CD14-positive monocyte (primary cell): ENCODE measurements at regions not wholly inside any gene's neighbourhood (a gene's known extent, or its start where the extent isn't known, plus 50 kb on each side); places are given as distances from the start of the nearest gene placed in this dataset.

Experiments used
- DNase-seq, 3 donors: peaks; one replicate each; pipeline ENCODE4 v3.0.0-alpha.2; 2011 to 2022
- H2AFZ ChIP-seq: 2 replicates; pipeline ENCODE4 v1.6.0; 2012; ENCODE audit warnings: mild to moderate bottlenecking, low read depth, low read length, inconsistent platforms; ENCODE audit not compliant: insufficient read depth, poor library complexity, severe bottlenecking
- H3K27ac ChIP-seq, 2 donors: 1 replicate in 1 of 2; 2 replicates in 1 of 2; pipeline ENCODE4 v1.5.1; 2012 to 2013; ENCODE audit warnings: low read length in 2 of 2, control low read depth in 1 of 2, inconsistent platforms in 1 of 2, low read depth in 1 of 2, mild to moderate bottlenecking in 1 of 2
- H3K27me3 ChIP-seq, 2 donors: one replicate each; pipeline versions ENCODE4 v1.6.0 to v1.6.1; 2011 to 2013; ENCODE audit warnings: low read length in 2 of 2; ENCODE audit not compliant: control insufficient read depth in 2 of 2, insufficient read depth in 2 of 2
- H3K36me3 ChIP-seq, 2 donors: replicated peaks in 1 of 2; 1 replicate in 1 of 2; 2 replicates in 1 of 2; pipeline versions ENCODE4 v1.5.1 to v1.6.1; 2012 to 2013; ENCODE audit warnings: low read length in 2 of 2, control low read depth in 1 of 2, inconsistent platforms in 1 of 2, mild to moderate bottlenecking in 1 of 2; ENCODE audit not compliant: insufficient read depth in 2 of 2, control insufficient read depth in 1 of 2
- H3K4me1 ChIP-seq, 2 donors: 1 replicate in 1 of 2; 2 replicates in 1 of 2; pipeline versions ENCODE4 v1.5.1 to v1.6.1; 2012 to 2013; ENCODE audit warnings: low read length in 2 of 2, control low read depth in 1 of 2, inconsistent platforms in 1 of 2, mild to moderate bottlenecking in 1 of 2, moderate library complexity in 1 of 2; ENCODE audit not compliant: insufficient read depth in 2 of 2, control insufficient read depth in 1 of 2
- H3K4me2 ChIP-seq: replicated peaks from 2 replicates; pipeline ENCODE3; 2012; ENCODE audit warnings: low read length, moderate library complexity, mild to moderate bottlenecking; ENCODE audit not compliant: poor library complexity, severe bottlenecking; ENCODE audit errors: extremely low read depth
- H3K4me3 ChIP-seq, 3 experiments: fragments of 200-600 bp in 1 of 3; sonication (generic) in 1 of 3; replicated peaks in 1 of 3; 1 replicate in 2 of 3; 2 replicates in 1 of 3; pipeline ENCODE4 v1.5.1; 2011 to 2013; ENCODE audit warnings: low read length in 3 of 3, mild to moderate bottlenecking in 3 of 3, control low read depth in 2 of 3, low read depth in 2 of 3, inconsistent platforms in 1 of 3, moderate library complexity in 1 of 3
- H3K79me2 ChIP-seq: 2 replicates; pipeline ENCODE4 v1.6.0; 2012; ENCODE audit warnings: mild to moderate bottlenecking, control low read depth, inconsistent platforms, low read length, moderate library complexity; ENCODE audit not compliant: insufficient read depth
- H3K9ac ChIP-seq: 2 replicates; pipeline ENCODE4 v1.6.0; 2017; ENCODE audit warnings: low read length, mild to moderate bottlenecking; ENCODE audit not compliant: insufficient read depth, poor library complexity, severe bottlenecking
- H3K9me3 ChIP-seq, 2 donors: replicated peaks in 1 of 2; 1 replicate in 1 of 2; 2 replicates in 1 of 2; pipeline versions ENCODE4 v1.5.1 to v1.6.1; 2012 to 2013; ENCODE audit warnings: low read length in 2 of 2, control low read depth in 1 of 2; ENCODE audit not compliant: control insufficient read depth in 1 of 2, insufficient read depth in 1 of 2
- H4K20me1 ChIP-seq: 2 replicates; pipeline ENCODE4 v1.6.0; 2012; ENCODE audit warnings: mild to moderate bottlenecking, low read length, control low read depth, moderate library complexity; ENCODE audit not compliant: insufficient read depth
- H3K27ac Mint-ChIP-seq, 7 donors: one replicate each; pipeline ENCODE4 v1.8.0; 2020; ENCODE audit warnings: mild to moderate bottlenecking in 7 of 7, mixed read lengths in 7 of 7, moderate library complexity in 6 of 7, inconsistent platforms in 2 of 7
- H3K27me3 Mint-ChIP-seq, 3 donors: one replicate each; pipeline ENCODE4 v1.8.0; 2021 to 2022; ENCODE audit warnings: low read depth in 3 of 3, mild to moderate bottlenecking in 3 of 3, mixed read lengths in 3 of 3, moderate library complexity in 3 of 3, inconsistent platforms in 1 of 3
- H3K36me3 Mint-ChIP-seq, 2 donors: one replicate each; pipeline ENCODE4 v1.8.0; 2020; ENCODE audit warnings: mixed read lengths in 2 of 2, inconsistent platforms in 1 of 2, mild to moderate bottlenecking in 1 of 2
- H3K4me1 Mint-ChIP-seq: one replicate; pipeline ENCODE4 v1.8.0; 2020; ENCODE audit warnings: mild to moderate bottlenecking, mixed read lengths
- H3K4me3 Mint-ChIP-seq, 2 donors: one replicate each; pipeline ENCODE4 v1.8.0; 2020; ENCODE audit warnings: mild to moderate bottlenecking in 2 of 2, mixed read lengths in 2 of 2, moderate library complexity in 1 of 2
- H3K9me3 Mint-ChIP-seq, 7 donors: one replicate each; pipeline ENCODE4 v1.8.0; 2020 to 2022; ENCODE audit warnings: mixed read lengths in 7 of 7, mild to moderate bottlenecking in 6 of 7, moderate library complexity in 6 of 7, inconsistent platforms in 2 of 7
- WGBS: methylation state at CpG from one replicate; pipeline ENCODE4 v1.1.5; 2013; ENCODE audit warnings: missing lambda C conversion rate; ENCODE audit not compliant: insufficient coverage; 5-methylcytosine and 5-hydroxymethylcytosine counted together
- intact Hi-C, 2 donors: fragments of 100-400 bp; cut with micrococcal nuclease; formaldehyde crosslinking; loops; one replicate each; pipeline versions ENCODE4 v1.15.0 to v1.15.1; 2023
- TF ChIP-seq, protein P1 (sequence below): fragments of 200-600 bp; IDR thresholded peaks from one replicate; pipeline ENCODE4 v1.8.0; 2022; ENCODE audit warnings: antibody characterized with exemption, mild to moderate bottlenecking

DNA sequence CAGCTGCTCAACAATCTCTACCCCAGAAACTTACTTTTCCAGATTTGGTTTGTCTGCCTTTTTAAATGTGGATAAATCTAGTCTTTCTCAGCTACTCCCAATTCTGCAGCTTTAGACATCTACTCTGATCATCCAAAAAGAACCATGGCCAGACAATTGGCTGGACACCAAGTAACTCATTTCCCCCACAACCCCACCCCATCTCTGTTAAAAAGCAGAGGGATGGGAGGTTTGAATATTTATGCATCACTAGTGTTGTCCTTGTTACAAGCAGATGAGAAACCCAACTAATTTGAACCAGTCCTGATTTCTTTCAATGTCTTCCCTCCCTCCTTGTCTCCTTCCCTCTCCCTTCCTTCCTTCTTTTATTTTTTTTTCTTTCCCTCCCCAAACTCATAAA lies 391.9 kb downstream of the GALC start:
- no peak overlapping the region for H2AFZ ChIP-seq
- no peak overlapping the region for H3K4me2 ChIP-seq
- Mint-ChIP-seq H3K36me3 (no peaks in the 10 kb centered on the region), H3K27me3 (no peaks in the 10 kb centered on the region), H3K4me1 (no peaks in the 10 kb centered on the region), H3K9me3 (peaks cover 6 to 17% (median 10%) of the 10 kb centered on the region in 7 donors), H3K27ac (no peak overlapping the region), H3K4me3 (no peak overlapping the region)
- no peak overlapping the region for H3K27ac ChIP-seq
- H3K4me3 ChIP-seq: no peak overlapping the region
- H4K20me1 ChIP-seq: no peaks in the 10 kb centered on the region
- H3K36me3 ChIP-seq: no peaks in the 10 kb centered on the region
- intact Hi-C loops: no loop called here
- no peak for DNase-seq
- no peaks in the 10 kb centered on the region for H3K79me2 ChIP-seq
- H3K9ac ChIP-seq: no peak overlapping the region
- TF ChIP-seq, protein P1, sequence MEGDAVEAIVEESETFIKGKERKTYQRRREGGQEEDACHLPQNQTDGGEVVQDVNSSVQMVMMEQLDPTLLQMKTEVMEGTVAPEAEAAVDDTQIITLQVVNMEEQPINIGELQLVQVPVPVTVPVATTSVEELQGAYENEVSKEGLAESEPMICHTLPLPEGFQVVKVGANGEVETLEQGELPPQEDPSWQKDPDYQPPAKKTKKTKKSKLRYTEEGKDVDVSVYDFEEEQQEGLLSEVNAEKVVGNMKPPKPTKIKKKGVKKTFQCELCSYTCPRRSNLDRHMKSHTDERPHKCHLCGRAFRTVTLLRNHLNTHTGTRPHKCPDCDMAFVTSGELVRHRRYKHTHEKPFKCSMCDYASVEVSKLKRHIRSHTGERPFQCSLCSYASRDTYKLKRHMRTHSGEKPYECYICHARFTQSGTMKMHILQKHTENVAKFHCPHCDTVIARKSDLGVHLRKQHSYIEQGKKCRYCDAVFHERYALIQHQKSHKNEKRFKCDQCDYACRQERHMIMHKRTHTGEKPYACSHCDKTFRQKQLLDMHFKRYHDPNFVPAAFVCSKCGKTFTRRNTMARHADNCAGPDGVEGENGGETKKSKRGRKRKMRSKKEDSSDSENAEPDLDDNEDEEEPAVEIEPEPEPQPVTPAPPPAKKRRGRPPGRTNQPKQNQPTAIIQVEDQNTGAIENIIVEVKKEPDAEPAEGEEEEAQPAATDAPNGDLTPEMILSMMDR: no peak
- no peaks in the 10 kb centered on the region for H3K27me3 ChIP-seq
- no peaks in the 10 kb centered on the region for H3K4me1 ChIP-seq
- peaks cover 12% of the 10 kb centered on the region in 2 donors for H3K9me3 ChIP-seq

DNA sequence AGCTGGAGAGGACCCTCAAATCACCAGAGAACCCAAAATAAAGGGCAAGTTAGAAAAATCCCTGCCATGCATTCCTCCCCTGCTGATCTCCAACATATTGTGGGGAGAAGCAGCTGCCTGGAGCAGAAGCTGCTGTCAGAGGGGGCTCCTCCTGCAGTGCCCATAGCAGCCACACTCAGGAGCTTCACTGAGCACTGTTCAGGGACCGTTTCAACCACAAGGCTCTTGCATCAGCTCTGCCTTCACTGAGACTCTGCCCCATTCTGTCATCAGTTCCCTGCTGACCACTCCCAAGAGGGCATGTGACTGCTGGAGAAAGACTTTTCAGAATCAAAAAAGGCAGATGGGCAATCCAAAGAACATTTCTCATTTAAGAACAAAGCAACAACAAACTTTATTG lies 392.7 kb downstream of the GALC start:
- H3K36me3 Mint-ChIP-seq: no peaks in the 10 kb centered on the region
- H3K79me2 ChIP-seq: no peaks in the 10 kb centered on the region
- TF ChIP-seq, protein P1: no peak
- no peak overlapping the region for H3K9ac ChIP-seq
- no peaks in the 10 kb centered on the region for H3K27me3 ChIP-seq
- H3K9me3 ChIP-seq: peaks cover 4 to 6% of the 10 kb centered on the region in 2 donors
- no peak overlapping the region for H3K4me3 Mint-ChIP-seq
- H3K4me2 ChIP-seq: no peak overlapping the region
- no peaks in the 10 kb centered on the region for H3K4me1 Mint-ChIP-seq
- H3K27ac ChIP-seq: no peak overlapping the region
- DNase-seq: no peak
- H3K27me3 Mint-ChIP-seq: no peaks in the 10 kb centered on the region
- H2AFZ ChIP-seq: no peak overlapping the region
- no peaks in the 10 kb centered on the region for H3K36me3 ChIP-seq
- H3K9me3 Mint-ChIP-seq: peaks cover 4 to 11% (median 8%) of the 10 kb centered on the region in 7 donors
- intact Hi-C loops: no loop called here
- 80% methylated on average over 1 of the region's 1 CpG for WGBS
- H3K4me1 ChIP-seq: no peaks in the 10 kb centered on the region
- H4K20me1 ChIP-seq: no peaks in the 10 kb centered on the region
- H3K27ac Mint-ChIP-seq: no peak overlapping the region
- no peak overlapping the region for H3K4me3 ChIP-seq
